GM10248 (cell line): ENCODE measurements at regions not wholly inside any gene's neighbourhood (a gene's known extent, or its start where the extent isn't known, plus 50 kb on each side); places are given as distances from the start of the nearest gene placed in this dataset.

ENCODE experiments used
- CTCF ChIA-PET: fragments of 300-600 bp; sonication (Branson Sonifier 250); formaldehyde crosslinking; extraction: SDS; loops from one replicate; lab custom pipeline; 2021; ENCODE audit warnings: antibody characterized with exemption; lab: Yijun Ruan, JAX
- POLR2A ChIA-PET: fragments of 350-650 bp; sonication (Branson Sonifier 250); formaldehyde crosslinking; extraction: SDS; loops from one replicate; lab custom pipeline; 2020; ENCODE audit warnings: antibody characterized with exemption; lab: Yijun Ruan, JAX
- DNase-seq: peaks from one replicate; pipeline ENCODE4 v3.0.0; 2012; ENCODE audit errors: extremely low spot score
- TF ChIP-seq, protein P1 (sequence below): IDR thresholded peaks from 2 replicates; pipeline ENCODE4 v1.5.1; 2012; ENCODE audit warnings: mild to moderate bottlenecking, low read depth; ENCODE audit errors: extremely low read depth, missing control alignments, control extremely low read depth

DNA sequence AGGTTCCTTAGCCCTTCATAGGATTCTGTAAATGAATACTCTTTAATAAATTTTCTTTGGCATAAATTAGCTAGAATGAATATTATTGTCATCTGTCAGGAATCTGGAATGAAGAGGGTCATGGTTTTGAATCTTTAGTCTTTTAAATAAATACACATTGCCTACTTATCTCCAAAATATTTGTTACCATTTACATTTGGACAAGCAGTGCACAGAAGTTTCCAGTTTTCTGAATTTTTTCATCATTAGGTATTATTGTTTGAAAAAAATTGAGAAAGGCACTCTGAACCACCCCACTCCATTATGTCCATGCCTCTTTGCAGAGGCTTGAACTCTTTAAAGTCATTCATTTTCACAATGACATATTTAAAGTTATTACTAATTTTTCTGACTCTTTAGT lies 549.0 kb upstream of the LUZP2 start:
- DNase-seq = no peak
- POLR2A ChIA-PET = no interaction called here
- CTCF ChIA-PET = no interaction called here
- TF ChIP-seq, protein P1, sequence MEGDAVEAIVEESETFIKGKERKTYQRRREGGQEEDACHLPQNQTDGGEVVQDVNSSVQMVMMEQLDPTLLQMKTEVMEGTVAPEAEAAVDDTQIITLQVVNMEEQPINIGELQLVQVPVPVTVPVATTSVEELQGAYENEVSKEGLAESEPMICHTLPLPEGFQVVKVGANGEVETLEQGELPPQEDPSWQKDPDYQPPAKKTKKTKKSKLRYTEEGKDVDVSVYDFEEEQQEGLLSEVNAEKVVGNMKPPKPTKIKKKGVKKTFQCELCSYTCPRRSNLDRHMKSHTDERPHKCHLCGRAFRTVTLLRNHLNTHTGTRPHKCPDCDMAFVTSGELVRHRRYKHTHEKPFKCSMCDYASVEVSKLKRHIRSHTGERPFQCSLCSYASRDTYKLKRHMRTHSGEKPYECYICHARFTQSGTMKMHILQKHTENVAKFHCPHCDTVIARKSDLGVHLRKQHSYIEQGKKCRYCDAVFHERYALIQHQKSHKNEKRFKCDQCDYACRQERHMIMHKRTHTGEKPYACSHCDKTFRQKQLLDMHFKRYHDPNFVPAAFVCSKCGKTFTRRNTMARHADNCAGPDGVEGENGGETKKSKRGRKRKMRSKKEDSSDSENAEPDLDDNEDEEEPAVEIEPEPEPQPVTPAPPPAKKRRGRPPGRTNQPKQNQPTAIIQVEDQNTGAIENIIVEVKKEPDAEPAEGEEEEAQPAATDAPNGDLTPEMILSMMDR = no peak

DNA sequence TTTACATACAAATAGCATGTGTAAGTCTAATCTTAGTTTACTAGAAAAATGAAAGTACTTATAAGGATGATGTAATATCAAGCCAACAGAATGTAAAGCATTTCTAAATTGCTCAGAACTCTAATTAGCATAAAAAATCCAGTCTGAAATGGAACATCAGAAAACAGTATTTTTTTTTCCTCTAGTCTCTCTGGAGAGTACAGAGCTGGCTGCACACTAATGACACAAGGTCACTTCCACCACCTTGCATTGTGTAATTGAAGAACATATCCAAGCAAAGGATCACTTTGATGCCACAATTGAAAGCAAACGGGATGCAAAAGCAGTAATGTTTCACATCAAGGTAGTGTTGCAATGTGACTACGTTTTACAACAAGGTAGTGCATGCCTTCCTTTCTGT lies 548.0 kb upstream of the LUZP2 start:
- TF ChIP-seq, protein P1 = no peak
- ChIA-PET POLR2A (no interaction called here), CTCF (no interaction called here)
- DNase-seq = no peak

DNA sequence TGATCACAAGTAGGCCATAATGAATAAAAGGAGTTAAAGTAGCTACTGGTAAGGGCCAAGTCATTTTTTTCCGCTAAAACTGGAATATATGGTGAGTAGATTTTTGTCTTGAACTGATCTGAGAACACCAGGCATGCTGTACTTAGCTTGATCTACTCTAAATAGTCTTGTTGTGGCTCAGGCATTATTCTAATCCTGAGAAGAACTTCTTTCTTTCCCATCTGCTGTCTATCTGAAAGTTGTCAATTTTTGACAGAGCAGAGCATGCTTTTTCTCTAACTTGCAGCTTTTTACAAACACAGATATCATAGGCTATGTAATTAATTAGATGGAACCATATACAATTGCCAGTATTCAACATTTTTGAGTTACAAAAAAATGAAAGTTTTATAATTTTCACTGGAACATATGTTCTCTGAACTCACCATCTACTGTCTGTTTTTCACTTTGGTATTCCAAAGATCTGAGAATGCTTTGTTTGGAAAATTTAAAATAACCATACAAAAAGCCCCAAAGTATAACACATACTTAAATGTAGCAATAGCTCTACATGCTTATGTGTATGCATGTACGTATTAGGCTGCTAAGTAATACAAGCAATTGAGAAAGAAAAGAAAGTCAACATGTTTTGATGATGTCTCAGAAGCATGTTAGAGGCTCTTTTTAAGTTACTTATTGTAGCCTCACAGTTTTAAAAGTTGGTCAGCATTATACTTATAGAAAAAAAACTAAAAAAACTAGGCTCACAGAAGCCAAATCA lies 542.7 kb upstream of the LUZP2 start:
- no peak for DNase-seq
- ChIA-PET CTCF (interaction anchor here (1.6 kb wide), 1 partner anchor 10 kb away, joined by 4 read pairs; no protein-coding TSS in a partner anchor), POLR2A (no interaction called here)
- TF ChIP-seq, protein P1 = no peak

DNA sequence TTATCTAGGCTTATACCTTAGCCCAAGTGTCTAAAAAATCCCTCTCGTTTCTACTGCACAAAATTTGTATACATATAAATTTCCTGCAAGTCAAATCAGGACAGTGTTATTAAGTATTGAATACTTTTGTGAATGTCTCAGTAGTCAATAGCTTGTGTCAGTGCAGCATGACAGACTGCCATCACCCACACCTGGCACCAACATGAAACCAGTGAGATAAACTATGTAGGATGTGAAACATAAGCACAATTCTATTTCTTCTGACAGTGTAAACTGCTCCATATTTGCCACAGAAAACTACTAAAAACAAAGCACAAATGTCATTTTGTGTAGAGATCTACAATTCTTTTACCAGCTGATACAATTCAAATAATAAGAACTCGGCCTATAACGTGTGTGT lies 542.1 kb upstream of the LUZP2 start:
- TF ChIP-seq, protein P1 = no peak
- DNase-seq = no peak
- ChIA-PET POLR2A (no interaction called here), CTCF (interaction anchor here (1.6 kb wide), 1 partner anchor 11 kb away, joined by 4 read pairs; no protein-coding TSS in a partner anchor)

DNA sequence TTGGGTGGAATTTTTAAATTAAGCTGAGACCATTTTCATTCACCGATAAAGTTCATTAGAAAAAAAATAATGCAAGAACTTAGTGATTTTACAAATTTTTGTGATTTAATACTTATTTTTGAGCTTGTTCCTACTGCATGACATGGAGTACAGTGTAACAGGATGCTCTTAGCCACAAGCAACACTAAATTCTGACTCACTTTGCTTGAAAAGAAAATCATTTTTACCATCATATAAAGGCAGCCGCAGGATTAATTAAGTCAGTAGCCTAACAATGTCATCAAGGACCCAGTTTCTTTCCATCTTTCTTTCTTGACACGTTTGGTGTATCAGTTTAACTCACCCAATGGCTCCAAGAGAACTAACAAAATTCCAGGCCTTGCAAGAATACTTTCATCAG lies 540.3 kb upstream of the LUZP2 start:
- CTCF ChIA-PET = no interaction called here
- POLR2A ChIA-PET = no interaction called here
- no peak for DNase-seq
- TF ChIP-seq, protein P1 = no peak

DNA sequence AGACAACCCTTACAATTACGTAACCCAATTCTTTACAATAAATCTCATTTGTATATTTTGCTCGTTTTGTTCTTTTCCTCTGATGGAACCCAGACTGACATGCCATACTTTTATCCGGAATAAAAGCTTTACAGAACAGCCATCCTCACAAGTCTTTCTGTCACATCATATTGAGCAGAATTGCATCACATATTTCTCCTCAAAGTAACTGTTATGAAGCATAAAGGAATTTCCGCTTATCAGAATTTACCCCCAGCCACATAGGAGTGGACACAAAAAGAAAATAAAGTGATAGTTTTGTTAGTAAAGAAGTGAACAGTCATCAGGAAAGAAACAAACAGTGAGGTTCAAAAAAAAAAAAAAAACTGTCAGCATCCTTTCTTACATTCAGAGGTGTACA lies 539.5 kb upstream of the LUZP2 start:
- TF ChIP-seq, protein P1 = no peak
- DNase-seq = no peak
- POLR2A ChIA-PET = no interaction called here
- CTCF ChIA-PET = no interaction called here

DNA sequence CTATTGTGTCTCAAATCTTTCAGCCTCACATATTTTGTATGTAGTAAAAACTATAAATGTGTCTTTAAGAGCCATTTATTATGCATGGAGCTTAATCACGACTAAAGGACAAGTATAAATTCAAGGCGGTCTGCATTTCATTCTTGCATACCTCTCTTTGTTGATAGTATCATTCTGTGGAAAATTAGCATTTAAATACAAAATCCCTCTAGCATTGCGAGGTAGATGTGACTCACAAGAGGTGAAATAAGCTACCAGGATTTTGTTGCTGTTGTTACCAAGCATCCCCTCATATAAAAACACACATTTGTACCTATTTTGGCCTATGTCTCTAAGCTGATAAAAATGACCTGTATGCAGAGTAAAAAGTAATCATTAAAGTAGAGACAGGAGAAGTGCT lies 537.4 kb upstream of the LUZP2 start:
- TF ChIP-seq, protein P1 = no peak
- no peak for DNase-seq
- ChIA-PET CTCF (no interaction called here), POLR2A (no interaction called here)
